ENCODE measurements at regions not wholly inside any gene's neighbourhood (a gene's known extent, or its start where the extent isn't known, plus 50 kb on each side); places are given as distances from the start of the nearest gene placed in this dataset.

DNA sequence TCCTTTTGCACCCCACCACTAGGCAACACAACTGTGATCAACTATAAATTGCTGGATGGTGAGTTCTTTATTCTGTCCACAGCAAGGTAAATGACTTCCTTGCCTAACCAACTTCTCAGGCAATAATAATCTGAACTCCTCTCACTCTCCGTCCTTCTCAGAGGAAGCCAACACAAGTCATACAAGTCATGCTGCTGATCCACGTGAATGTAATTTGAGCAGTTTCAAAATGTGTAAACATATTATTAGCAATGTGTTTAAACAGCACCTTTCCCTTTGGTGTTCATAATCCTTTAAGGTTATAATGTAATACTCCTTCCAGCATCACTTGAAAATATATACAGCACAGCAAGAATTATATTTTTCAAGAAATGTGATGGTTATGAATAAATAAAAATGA lies 127.9 kb downstream of the QRSL1 start:
- DNase-seq (ENCODE audit: low spot score) (no peak), ATAC-seq (ENCODE audit: insufficient number of reproducible peaks, low FRiP score, low read depth) (no peak)
- Histone ChIP-seq H3K9me3 (no peaks in the 10 kb centered on the region), H3K4me1 (ENCODE audit: control insufficient read depth in 1 of 2, low read depth in 2 of 2) (no peaks in the 10 kb centered on the region), H3K27ac (no peak overlapping the region), H3K27me3 (replicated peaks; ENCODE audit: insufficient read depth) (no peaks in the 10 kb centered on the region), H3K36me3 (no peaks in the 10 kb centered on the region), H3K4me3 (no peak overlapping the region)
- TF ChIP-seq, protein P1, sequence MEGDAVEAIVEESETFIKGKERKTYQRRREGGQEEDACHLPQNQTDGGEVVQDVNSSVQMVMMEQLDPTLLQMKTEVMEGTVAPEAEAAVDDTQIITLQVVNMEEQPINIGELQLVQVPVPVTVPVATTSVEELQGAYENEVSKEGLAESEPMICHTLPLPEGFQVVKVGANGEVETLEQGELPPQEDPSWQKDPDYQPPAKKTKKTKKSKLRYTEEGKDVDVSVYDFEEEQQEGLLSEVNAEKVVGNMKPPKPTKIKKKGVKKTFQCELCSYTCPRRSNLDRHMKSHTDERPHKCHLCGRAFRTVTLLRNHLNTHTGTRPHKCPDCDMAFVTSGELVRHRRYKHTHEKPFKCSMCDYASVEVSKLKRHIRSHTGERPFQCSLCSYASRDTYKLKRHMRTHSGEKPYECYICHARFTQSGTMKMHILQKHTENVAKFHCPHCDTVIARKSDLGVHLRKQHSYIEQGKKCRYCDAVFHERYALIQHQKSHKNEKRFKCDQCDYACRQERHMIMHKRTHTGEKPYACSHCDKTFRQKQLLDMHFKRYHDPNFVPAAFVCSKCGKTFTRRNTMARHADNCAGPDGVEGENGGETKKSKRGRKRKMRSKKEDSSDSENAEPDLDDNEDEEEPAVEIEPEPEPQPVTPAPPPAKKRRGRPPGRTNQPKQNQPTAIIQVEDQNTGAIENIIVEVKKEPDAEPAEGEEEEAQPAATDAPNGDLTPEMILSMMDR (IDR thresholded peaks at IDR 0.05): no peak

DNA sequence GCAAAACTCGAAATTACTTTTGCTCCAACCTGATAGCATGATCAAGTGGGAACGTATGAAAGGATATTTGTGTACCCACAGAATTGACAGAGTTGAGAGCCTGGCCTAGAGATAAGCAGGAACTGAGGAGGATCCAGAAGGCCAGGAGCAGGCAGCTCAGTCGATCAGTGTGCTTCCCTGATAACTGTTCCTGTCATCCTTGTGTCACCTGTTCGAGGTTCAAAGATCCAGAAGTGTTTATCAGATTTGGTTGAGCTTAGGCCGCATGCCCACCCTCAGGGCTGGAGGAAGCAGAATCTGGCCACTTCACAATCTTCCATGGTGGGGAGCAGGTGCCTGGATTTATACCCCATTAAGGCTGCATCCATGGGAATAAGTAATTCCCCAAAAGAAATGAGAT lies 124.8 kb downstream of the QRSL1 start:
- no peak overlapping the region for H3K4me3 ChIP-seq
- no peaks in the 10 kb centered on the region for H3K27me3 ChIP-seq (replicated peaks; ENCODE audit: insufficient read depth)
- no peak for DNase-seq (ENCODE audit: low spot score)
- no peaks in the 10 kb centered on the region for H3K9me3 ChIP-seq
- no peaks in the 10 kb centered on the region for H3K4me1 ChIP-seq (ENCODE audit: control insufficient read depth in 1 of 2, low read depth in 2 of 2)
- no peak overlapping the region for H3K27ac ChIP-seq
- H3K36me3 ChIP-seq: no peaks in the 10 kb centered on the region
- no peak for ATAC-seq (ENCODE audit: insufficient number of reproducible peaks, low FRiP score, low read depth)
- TF ChIP-seq, protein P1 (IDR thresholded peaks at IDR 0.05): no peak

DNA sequence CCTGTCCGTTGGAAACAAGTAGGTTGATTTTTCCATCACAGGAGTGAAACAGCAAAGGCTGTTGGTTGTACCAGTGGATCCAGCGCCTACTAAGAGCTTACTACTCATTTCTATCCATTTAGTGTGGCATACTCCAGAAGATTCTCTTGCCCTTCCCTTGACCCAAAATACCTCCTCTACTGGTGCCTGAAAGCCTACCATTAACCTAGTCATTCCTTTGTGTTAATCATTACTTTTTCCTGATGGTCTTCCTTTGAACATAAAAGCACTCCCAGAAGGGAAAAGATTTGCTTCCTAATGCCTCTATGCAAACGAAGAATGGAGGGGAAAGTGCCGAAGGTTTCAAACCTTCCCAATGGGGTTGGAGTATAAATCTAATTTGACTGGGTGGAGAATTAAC lies 123.3 kb downstream of the QRSL1 start:
- no peaks in the 10 kb centered on the region for H3K36me3 ChIP-seq
- TF ChIP-seq, protein P1 (IDR thresholded peaks at IDR 0.05): no peak
- H3K4me3 ChIP-seq: no peak overlapping the region
- no peaks in the 10 kb centered on the region for H3K27me3 ChIP-seq (replicated peaks; ENCODE audit: insufficient read depth)
- no peak for DNase-seq (ENCODE audit: low spot score)
- no peak overlapping the region for H3K27ac ChIP-seq
- no peaks in the 10 kb centered on the region for H3K4me1 ChIP-seq (ENCODE audit: control insufficient read depth in 1 of 2, low read depth in 2 of 2)
- no peaks in the 10 kb centered on the region for H3K9me3 ChIP-seq
- no peak for ATAC-seq (ENCODE audit: insufficient number of reproducible peaks, low FRiP score, low read depth)

DNA sequence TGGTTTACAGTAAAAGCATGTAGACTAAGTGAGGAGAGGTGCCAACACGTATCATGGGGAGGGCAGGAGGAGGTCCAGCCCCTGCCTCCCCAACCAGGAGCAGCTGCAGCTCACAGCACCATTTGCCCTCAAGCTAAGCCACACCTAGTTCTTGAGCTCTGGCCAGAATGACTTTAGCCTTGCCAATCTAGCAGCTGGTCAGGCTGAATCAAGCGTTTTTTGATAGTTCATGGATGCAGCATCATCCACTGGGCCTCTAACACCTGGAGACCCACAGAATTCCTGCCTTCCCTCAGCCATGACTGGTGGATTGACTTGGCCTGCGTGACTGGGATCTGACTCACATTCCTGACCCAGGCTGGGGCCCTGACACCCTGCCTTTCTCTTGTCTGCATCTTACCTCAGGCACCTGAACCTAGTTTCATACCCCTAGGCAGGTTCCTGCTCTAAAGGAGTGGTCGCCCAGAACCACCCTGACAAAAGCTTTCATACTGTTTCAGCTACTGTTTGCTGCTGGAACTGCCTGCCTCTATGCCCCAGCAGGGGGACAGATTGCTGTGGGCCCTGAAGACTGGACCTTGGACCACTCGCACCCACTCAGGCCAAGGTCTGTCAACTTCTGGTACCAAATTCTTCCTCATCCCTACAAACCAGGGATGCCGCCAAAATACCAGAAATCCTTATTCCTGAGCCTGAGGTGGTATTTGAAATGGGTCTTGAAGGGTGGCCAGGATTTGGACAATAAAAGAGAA lies 122.3 kb downstream of the QRSL1 start:
- ATAC-seq (ENCODE audit: insufficient number of reproducible peaks, low FRiP score, low read depth): no peak
- no peak overlapping the region for H3K4me3 ChIP-seq
- TF ChIP-seq, protein P1 (IDR thresholded peaks at IDR 0.05): no peak

DNA sequence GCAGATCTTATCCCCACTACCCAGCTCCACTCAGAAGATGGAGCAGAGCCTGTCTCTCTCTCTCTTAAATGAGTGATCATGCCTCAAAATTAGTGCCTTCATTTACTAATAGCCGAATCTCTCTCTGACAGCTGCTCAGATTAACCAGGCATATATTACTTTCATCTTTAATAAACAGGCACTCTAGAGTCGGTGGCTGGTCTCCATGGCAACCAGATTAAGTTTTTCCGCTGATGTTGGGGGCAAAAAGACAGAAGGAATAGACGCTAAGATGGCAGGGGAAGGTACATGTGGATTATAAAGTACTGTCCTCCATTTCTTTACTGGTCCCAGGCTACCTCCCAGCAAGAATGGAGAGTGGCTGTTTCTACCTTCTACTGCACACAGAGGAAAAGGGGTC lies 121.6 kb downstream of the QRSL1 start:
- no peak for ATAC-seq (ENCODE audit: insufficient number of reproducible peaks, low FRiP score, low read depth)
- no peak for DNase-seq (ENCODE audit: low spot score)
- H3K27me3 ChIP-seq (replicated peaks; ENCODE audit: insufficient read depth): no peaks in the 10 kb centered on the region
- H3K9me3 ChIP-seq: no peaks in the 10 kb centered on the region
- H3K27ac ChIP-seq: no peak overlapping the region
- no peak overlapping the region for H3K4me3 ChIP-seq
- no peaks in the 10 kb centered on the region for H3K36me3 ChIP-seq
- TF ChIP-seq, protein P1 (IDR thresholded peaks at IDR 0.05): no peak
- H3K4me1 ChIP-seq (ENCODE audit: control insufficient read depth in 1 of 2, low read depth in 2 of 2): no peaks in the 10 kb centered on the region

More for the DNA sequence above, 122.3 kb downstream of the QRSL1 start:
- Histone ChIP-seq H3K4me1 (ENCODE audit: control insufficient read depth in 1 of 2, low read depth in 2 of 2) (no peaks in the 10 kb centered on the region), H3K9me3 (no peaks in the 10 kb centered on the region), H3K36me3 (no peaks in the 10 kb centered on the region), H3K27me3 (replicated peaks; ENCODE audit: insufficient read depth) (no peaks in the 10 kb centered on the region), H3K27ac (no peak overlapping the region)
- DNase-seq (ENCODE audit: low spot score): no peak
